Astrocyte of the spinal cord (primary cell): ENCODE measurements at regions not wholly inside any gene's neighbourhood (a gene's known extent, or its start where the extent isn't known, plus 50 kb on each side); places are given as distances from the start of the nearest gene placed in this dataset.

Experiments used
- DNase-seq: peaks from one replicate; pipeline ENCODE4 v3.0.0; 2011; ENCODE audit warnings: low read depth, low spot score
- H3K4me3 ChIP-seq: 2 replicates; pipeline ENCODE4 v1.5.1; 2011; ENCODE audit warnings: low read depth, mild to moderate bottlenecking, low read length, moderate library complexity
- CTCF ChIP-seq: IDR thresholded peaks from 2 replicates; pipeline ENCODE4 v1.5.1; 2012; ENCODE audit warnings: low read depth, mild to moderate bottlenecking, low read length, inconsistent platforms
- in situ Hi-C: cut with HindIII; loops from 2 replicates; pipeline ENCODE4 v1.10.0; 2017; ENCODE audit warnings: low sequenced_read_pairs

- no peak overlapping the region for H3K4me3 ChIP-seq
- DNase-seq = no peak
- in situ Hi-C loops = no loop called here
- TF ChIP-seq CTCF = no peak
These were observed 140.1 kb upstream of the ATP2B1 start for GRCh38 chr12:89848732-89849131.

GRCh38 chr12:89846473-89847055 is 137.9 kb upstream of the ATP2B1 start:
- TF ChIP-seq CTCF = no peak
- no peak for DNase-seq
- no peak overlapping the region for H3K4me3 ChIP-seq
- in situ Hi-C loops = no loop called here

GRCh38 chr12:89845767-89846166 is 137.1 kb upstream of the ATP2B1 start:
- no peak for TF ChIP-seq CTCF
- no peak for DNase-seq
- in situ Hi-C loops = no loop called here
- H3K4me3 ChIP-seq = no peak overlapping the region

GRCh38 chr12:89845366-89845765 is 136.7 kb upstream of the ATP2B1 start:
- no peak for TF ChIP-seq CTCF
- in situ Hi-C loops = no loop called here
- no peak for DNase-seq
- no peak overlapping the region for H3K4me3 ChIP-seq

- no peak for TF ChIP-seq CTCF
- in situ Hi-C loops = no loop called here
- DNase-seq = no peak
- no peak overlapping the region for H3K4me3 ChIP-seq
These were observed 135.9 kb upstream of the ATP2B1 start for GRCh38 chr12:89844539-89844938.

GRCh38 chr12:89840162-89840922 is 131.7 kb upstream of the ATP2B1 start:
- in situ Hi-C loops = no loop called here
- no peak for DNase-seq
- no peak overlapping the region for H3K4me3 ChIP-seq
- TF ChIP-seq CTCF = no peak
